GM18870 (cell line): ENCODE measurements at regions not wholly inside any gene's neighbourhood (a gene's known extent, or its start where the extent isn't known, plus 50 kb on each side); places are given as distances from the start of the nearest gene placed in this dataset.
"Not testable (repeated sequence)": the region's sequence is repeated elsewhere in the genome, so short reads cannot be mapped to it uniquely, and the experiment has no call there.

Experiments
- ATAC-seq: cut with Tn5 transposase; IDR thresholded peaks from one replicate; pipeline ENCODE4 v1.9.1; 2021; ENCODE audit warnings: moderate library complexity; ENCODE audit not compliant: unreplicated experiment

- no peak for ATAC-seq
Observed at GRCh38 chr6:168915855-168916254, 337.8 kb downstream of the THBS2 start.

GRCh38 chr6:168915242-168915641, 338.4 kb downstream of the THBS2 start:
- no peak for ATAC-seq

GRCh38 chr6:168913866-168914469, 339.7 kb downstream of the THBS2 start:
- ATAC-seq, result no peak

GRCh38 chr6:168913231-168913865, 340.3 kb downstream of the THBS2 start:
- not testable (repeated sequence) for ATAC-seq

- no peak for ATAC-seq
Observed at GRCh38 chr6:168909288-168909687, 344.4 kb downstream of the THBS2 start.

GRCh38 chr6:168908887-168909286, 344.8 kb downstream of the THBS2 start:
- ATAC-seq, result no peak

GRCh38 chr6:168908166-168908565, 345.5 kb downstream of the THBS2 start:
- no peak for ATAC-seq

GRCh38 chr6:168906391-168906790, 347.3 kb downstream of the THBS2 start:
- ATAC-seq, result no peak

- no peak for ATAC-seq
Observed at GRCh38 chr6:168905451-168906090, 348.1 kb downstream of the THBS2 start.

- ATAC-seq, result no peak
Observed at GRCh38 chr6:168903613-168904345, 349.9 kb downstream of the THBS2 start.

- no peak for ATAC-seq
Observed at GRCh38 chr6:168902075-168902474, 351.6 kb downstream of the THBS2 start.

GRCh38 chr6:168901076-168901475, 352.6 kb downstream of the THBS2 start:
- no peak for ATAC-seq

GRCh38 chr6:168896321-168896720, 357.3 kb downstream of the THBS2 start:
- no peak for ATAC-seq

GRCh38 chr6:168895102-168895812, 358.4 kb downstream of the THBS2 start:
- ATAC-seq, result peak; percentile 89

- no peak for ATAC-seq
Observed at GRCh38 chr6:168892031-168892430, 361.6 kb downstream of the THBS2 start.

- ATAC-seq, result no peak
Observed at GRCh38 chr6:168890981-168891365, 362.7 kb downstream of the THBS2 start.

GRCh38 chr6:168890306-168890980, 363.2 kb downstream of the THBS2 start:
- no peak for ATAC-seq

- no peak for ATAC-seq
Observed at GRCh38 chr6:168888786-168889345, 364.8 kb downstream of the THBS2 start.

- ATAC-seq, result no peak
Observed at GRCh38 chr6:168888102-168888501, 365.5 kb downstream of the THBS2 start.

- ATAC-seq, result no peak
Observed at GRCh38 chr6:168887621-168888020, 366.0 kb downstream of the THBS2 start.
